Breast epithelium (tissue), 4 donors: ENCODE measurements at regions not wholly inside any gene's neighbourhood (a gene's known extent, or its start where the extent isn't known, plus 50 kb on each side); places are given as distances from the start of the nearest gene placed in this dataset.
"Not testable (repeated sequence)": the region's sequence is repeated elsewhere in the genome, so short reads cannot be mapped to it uniquely, and the experiment has no call there.

Experiments used
- DNase-seq, 2 donors: peaks; one replicate each; pipeline ENCODE4 v3.0.0-alpha.2; 2019; ENCODE audit warnings: low spot score in 2 of 2
- H3K27ac ChIP-seq, 2 donors: fragments of 200-600 bp; sonication (generic) in 1 of 2; one replicate each; pipeline ENCODE4 v1.5.1; 2016 to 2019; ENCODE audit warnings: mild to moderate bottlenecking in 1 of 2
- H3K27me3 ChIP-seq, 2 donors: fragments of 200-600 bp; sonication (generic) in 1 of 2; one replicate each; pipeline versions ENCODE4 v1.5.1 to v1.6.0; 2017 to 2019; ENCODE audit warnings: control low read depth in 1 of 2, mild to moderate bottlenecking in 1 of 2
- H3K36me3 ChIP-seq: fragments of 200-600 bp; one replicate; pipeline ENCODE4 v1.5.1; 2019
- H3K4me1 ChIP-seq, 2 donors: fragments of 200-600 bp; sonication (generic); one replicate each; pipeline ENCODE4 v1.5.1; 2016 to 2019; ENCODE audit warnings: control low read depth in 1 of 2
- H3K4me3 ChIP-seq, 3 donors: fragments of 200-600 bp; sonication (generic); 1 replicate in 2 of 3; 2 replicates in 1 of 3; pipeline ENCODE4 v1.5.1; 2016 to 2019; ENCODE audit warnings: mild to moderate bottlenecking in 3 of 3, moderate library complexity in 2 of 3
- H3K9me3 ChIP-seq, 2 donors: fragments of 200-600 bp; sonication (generic) in 1 of 2; one replicate each; pipeline ENCODE4 v1.5.1; 2016 to 2019; ENCODE audit warnings: control low read depth in 1 of 2
- POLR2A ChIP-seq: fragments of 450-650 bp; IDR thresholded peaks from one replicate; pipeline ENCODE4 v1.6.1; 2016; ENCODE audit warnings: antibody characterized with exemption, mild to moderate bottlenecking, moderate library complexity
- POLR2AphosphoS5 ChIP-seq, 3 donors: sonication (generic); formaldehyde crosslinking; IDR thresholded peaks; one replicate each; pipeline ENCODE4 v1.6.1; 2017; ENCODE audit warnings: antibody characterized with exemption in 3 of 3
- intact Hi-C: fragments of 100-400 bp; cut with DNase I; formaldehyde crosslinking; loops from one replicate; pipeline ENCODE4 v1.15.1; 2023; ENCODE audit warnings: low total_unique reads
- TF ChIP-seq, protein P1 (sequence below), 3 donors: fragments of 450-650 bp; IDR thresholded peaks; one replicate each; pipeline ENCODE4 v1.5.1; 2016 to 2017; ENCODE audit warnings: antibody characterized with exemption in 3 of 3, mild to moderate bottlenecking in 3 of 3, moderate library complexity in 3 of 3

DNA sequence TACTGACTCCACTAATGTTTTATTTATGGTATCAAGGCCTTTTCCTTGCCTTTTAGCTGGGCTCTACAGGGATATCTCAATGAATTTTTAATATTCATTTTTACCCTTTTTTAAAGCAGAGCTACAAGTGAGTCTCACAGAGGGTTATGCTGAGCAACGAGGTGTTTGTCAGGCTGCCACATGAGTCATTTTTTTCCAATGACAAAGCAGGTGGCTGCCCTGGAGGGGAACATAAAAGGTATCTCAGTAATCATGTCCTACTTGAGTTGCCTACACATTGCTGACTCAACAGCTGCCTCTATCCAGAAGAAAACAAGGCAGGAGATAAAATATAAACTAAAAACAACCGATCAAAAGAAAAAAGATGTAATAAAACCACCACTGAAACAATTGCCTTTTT lies 1004.9 kb upstream of the POT1 start:
- Histone ChIP-seq H3K9me3 (no peaks in the 10 kb centered on the region), H3K27ac (no peak overlapping the region), H3K36me3 (no peaks in the 10 kb centered on the region), H3K4me3 (no peak overlapping the region), H3K4me1 (no peaks in the 10 kb centered on the region), H3K27me3 (no peaks in the 10 kb centered on the region)
- no peak for TF ChIP-seq POLR2AphosphoS5 (IDR thresholded peaks at IDR 0.05)
- TF ChIP-seq, protein P1, sequence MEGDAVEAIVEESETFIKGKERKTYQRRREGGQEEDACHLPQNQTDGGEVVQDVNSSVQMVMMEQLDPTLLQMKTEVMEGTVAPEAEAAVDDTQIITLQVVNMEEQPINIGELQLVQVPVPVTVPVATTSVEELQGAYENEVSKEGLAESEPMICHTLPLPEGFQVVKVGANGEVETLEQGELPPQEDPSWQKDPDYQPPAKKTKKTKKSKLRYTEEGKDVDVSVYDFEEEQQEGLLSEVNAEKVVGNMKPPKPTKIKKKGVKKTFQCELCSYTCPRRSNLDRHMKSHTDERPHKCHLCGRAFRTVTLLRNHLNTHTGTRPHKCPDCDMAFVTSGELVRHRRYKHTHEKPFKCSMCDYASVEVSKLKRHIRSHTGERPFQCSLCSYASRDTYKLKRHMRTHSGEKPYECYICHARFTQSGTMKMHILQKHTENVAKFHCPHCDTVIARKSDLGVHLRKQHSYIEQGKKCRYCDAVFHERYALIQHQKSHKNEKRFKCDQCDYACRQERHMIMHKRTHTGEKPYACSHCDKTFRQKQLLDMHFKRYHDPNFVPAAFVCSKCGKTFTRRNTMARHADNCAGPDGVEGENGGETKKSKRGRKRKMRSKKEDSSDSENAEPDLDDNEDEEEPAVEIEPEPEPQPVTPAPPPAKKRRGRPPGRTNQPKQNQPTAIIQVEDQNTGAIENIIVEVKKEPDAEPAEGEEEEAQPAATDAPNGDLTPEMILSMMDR (IDR thresholded peaks at IDR 0.05): no peak
- TF ChIP-seq POLR2A: no peak
- intact Hi-C loops: no loop called here
- DNase-seq: no peak

DNA sequence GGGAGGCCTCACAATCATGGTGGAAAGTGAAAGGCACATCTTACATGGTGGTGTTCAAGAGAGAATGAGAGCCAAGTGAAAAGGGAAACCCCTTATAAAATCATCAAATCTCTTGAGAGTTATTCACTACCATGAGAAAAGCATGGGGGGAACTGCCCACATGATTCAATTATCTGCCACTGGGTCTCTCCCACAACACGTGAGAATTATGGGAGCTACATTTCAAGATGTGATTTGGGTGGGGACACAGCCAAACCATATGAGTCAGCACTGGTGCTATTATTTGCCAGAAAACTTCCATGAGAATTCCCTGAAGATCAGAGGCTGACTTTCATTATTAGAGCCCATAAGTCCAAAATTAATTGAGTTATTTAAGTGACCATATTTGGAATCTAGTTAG lies 1001.2 kb upstream of the POT1 start:
- Histone ChIP-seq H3K27me3 (no peaks in the 10 kb centered on the region), H3K4me3 (no peak overlapping the region), H3K4me1 (no peaks in the 10 kb centered on the region), H3K36me3 (no peaks in the 10 kb centered on the region), H3K9me3 (no peaks in the 10 kb centered on the region), H3K27ac (no peak overlapping the region)
- TF ChIP-seq, protein P1 (IDR thresholded peaks at IDR 0.05): no peak
- TF ChIP-seq POLR2AphosphoS5 (IDR thresholded peaks at IDR 0.05) (no peak), POLR2A (no peak)
- DNase-seq: no peak
- intact Hi-C loops: no loop called here

DNA sequence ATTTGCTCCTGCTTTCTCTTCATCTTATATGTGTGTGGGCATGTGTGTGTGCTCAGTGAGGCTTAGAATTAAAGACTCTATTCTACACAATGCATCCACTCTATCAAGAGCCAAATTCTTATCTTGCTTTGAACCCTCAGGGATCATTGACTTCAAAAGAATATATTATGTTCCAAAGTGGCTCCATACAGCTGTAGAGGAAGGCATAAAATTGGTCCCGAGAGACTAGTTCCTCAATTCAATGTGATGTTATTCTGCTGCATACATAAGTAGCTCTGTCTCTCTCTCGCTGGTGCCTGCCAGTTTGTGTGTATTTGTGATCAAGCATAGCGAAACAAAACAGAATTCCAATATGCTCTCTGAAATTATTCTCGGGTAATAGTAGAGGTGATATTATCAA lies 997.9 kb upstream of the POT1 start:
- no peaks in the 10 kb centered on the region for H3K4me1 ChIP-seq
- intact Hi-C loops: no loop called here

DNA sequence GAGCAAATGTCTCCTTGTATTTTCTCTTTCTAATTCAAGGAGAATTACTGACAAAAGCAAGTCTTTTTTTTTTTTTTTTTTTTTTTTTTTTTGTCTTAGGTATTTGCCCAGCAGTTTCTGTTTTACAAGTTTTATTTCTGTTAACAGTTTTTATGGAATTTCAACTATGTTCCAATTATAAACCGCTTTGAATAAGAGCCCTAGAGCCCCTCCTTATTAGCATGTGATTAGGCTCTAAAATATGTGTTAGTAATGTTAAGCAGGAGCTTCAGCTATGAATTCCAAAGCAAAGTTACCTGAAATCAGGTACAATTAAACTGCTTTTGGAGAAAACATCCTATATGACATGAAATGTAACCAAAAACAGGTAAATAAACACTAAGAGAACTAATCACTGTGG lies 997.0 kb upstream of the POT1 start:
- Histone ChIP-seq H3K27ac (no peak overlapping the region), H3K36me3 (no peaks in the 10 kb centered on the region), H3K9me3 (no peaks in the 10 kb centered on the region), H3K4me1 (no peaks in the 10 kb centered on the region), H3K4me3 (no peak overlapping the region), H3K27me3 (no peaks in the 10 kb centered on the region)
- intact Hi-C loops: no loop called here
- TF ChIP-seq, protein P1 (IDR thresholded peaks at IDR 0.05): no peak
- no peak for TF ChIP-seq POLR2AphosphoS5 (IDR thresholded peaks at IDR 0.05)
- TF ChIP-seq POLR2A: no peak
- no peak for DNase-seq

More for the DNA sequence above, 997.9 kb upstream of the POT1 start:
- no peaks in the 10 kb centered on the region for H3K9me3 ChIP-seq
- H3K36me3 ChIP-seq: no peaks in the 10 kb centered on the region
- H3K4me3 ChIP-seq: no peak overlapping the region
- TF ChIP-seq POLR2AphosphoS5 (IDR thresholded peaks at IDR 0.05): no peak
- TF ChIP-seq, protein P1 (IDR thresholded peaks at IDR 0.05): no peak
- DNase-seq: no peak
- no peak overlapping the region for H3K27ac ChIP-seq
- H3K27me3 ChIP-seq: no peaks in the 10 kb centered on the region

DNA sequence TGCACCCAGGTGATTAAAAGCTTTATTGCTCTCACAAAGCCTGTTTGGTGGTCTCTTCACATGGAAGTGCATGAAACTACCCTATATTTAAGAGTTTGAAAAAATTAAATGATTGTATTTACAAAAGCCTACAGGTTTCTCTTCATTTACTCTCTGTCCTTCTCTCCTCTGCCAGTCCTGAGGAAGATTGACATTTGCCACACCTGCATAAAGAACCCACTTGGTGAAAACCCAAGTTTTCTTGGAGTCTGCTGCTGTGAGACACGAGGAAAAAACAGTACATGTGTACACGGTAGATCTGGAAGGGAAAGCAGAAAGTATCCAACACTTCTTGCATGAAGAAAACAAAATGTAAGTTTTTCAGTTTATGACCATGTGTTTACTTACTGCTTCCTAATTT lies 994.4 kb upstream of the POT1 start:
- no peak overlapping the region for H3K27ac ChIP-seq
- no peaks in the 10 kb centered on the region for H3K27me3 ChIP-seq
- no peaks in the 10 kb centered on the region for H3K4me1 ChIP-seq
- H3K9me3 ChIP-seq: no peaks in the 10 kb centered on the region
- intact Hi-C loops: no loop called here
- H3K36me3 ChIP-seq: no peaks in the 10 kb centered on the region
- no peak overlapping the region for H3K4me3 ChIP-seq
- TF ChIP-seq POLR2AphosphoS5 (IDR thresholded peaks at IDR 0.05): no peak
- no peak for TF ChIP-seq POLR2A
- TF ChIP-seq, protein P1 (IDR thresholded peaks at IDR 0.05): no peak
- DNase-seq: no peak

DNA sequence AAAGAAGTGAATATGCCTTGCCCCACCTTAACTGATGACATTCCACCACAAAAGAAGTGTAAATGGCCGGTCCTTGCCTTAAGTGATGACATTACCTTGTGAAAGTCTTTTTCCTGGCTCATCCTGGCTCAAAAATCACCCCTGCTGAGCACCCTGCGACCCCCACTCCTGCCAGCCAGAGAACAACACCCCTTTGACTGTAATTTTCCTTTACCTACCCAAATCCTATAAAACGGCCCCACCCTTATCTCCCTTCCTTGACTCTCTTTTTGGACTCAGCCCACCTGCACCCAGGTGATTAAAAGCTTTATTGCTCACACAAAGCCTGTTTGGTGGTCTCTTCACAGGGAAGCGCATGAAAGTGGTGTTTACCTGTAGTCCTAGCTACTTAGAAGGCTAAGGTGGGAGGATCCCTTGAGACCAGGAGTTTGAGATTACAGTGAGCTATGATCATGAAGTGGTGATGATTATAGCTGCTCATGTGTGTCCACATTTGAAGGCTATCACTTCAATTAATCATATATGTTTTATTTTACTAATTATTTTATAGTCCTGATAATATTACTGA lies 985.8 kb upstream of the POT1 start:
- intact Hi-C loops, DNase-seq, H3K4me3 ChIP-seq, H3K9me3 ChIP-seq, H3K27ac ChIP-seq, H3K36me3 ChIP-seq, H3K4me1 ChIP-seq, H3K27me3 ChIP-seq: not testable (repeated sequence)
